Common myeloid progenitor, CD34-positive (primary cell): ENCODE measurements at regions not wholly inside any gene's neighbourhood (a gene's known extent, or its start where the extent isn't known, plus 50 kb on each side); places are given as distances from the start of the nearest gene placed in this dataset.

Experiments used
- CTCF ChIA-PET: fragments of 350-600 bp; sonication (Branson Sonifier 250); formaldehyde crosslinking; loops from one replicate; lab custom pipeline; 2021; ENCODE audit warnings: antibody characterized with exemption; lab: Charles Lee
- POLR2A ChIA-PET: fragments of 350-600 bp; sonication (Branson Sonifier 250); formaldehyde crosslinking; loops from one replicate; lab custom pipeline; 2021; ENCODE audit warnings: antibody characterized with exemption; lab: Charles Lee
- DNase-seq, 3 donors: peaks; one replicate each; pipeline versions ENCODE4 v3.0.0 to v3.0.0-alpha.2; 2013
- H3K27ac ChIP-seq, 2 experiments: 1 replicate in 1 of 2; 2 replicates in 1 of 2; pipeline ENCODE4 v1.7.0; 2013; ENCODE audit warnings: inconsistent platforms in 2 of 2, low read length in 2 of 2, mild to moderate bottlenecking in 2 of 2, low read depth in 1 of 2, moderate library complexity in 1 of 2; ENCODE audit not compliant: severe bottlenecking in 2 of 2, insufficient read depth in 1 of 2, poor library complexity in 1 of 2
- H3K27me3 ChIP-seq, 5 experiments: replicated peaks in 2 of 5; 1 replicate in 3 of 5; 2 replicates in 2 of 5; pipeline versions ENCODE4 v1.6.1 to v1.7.0; 2013; ENCODE audit warnings: low read length in 4 of 5, mild to moderate bottlenecking in 2 of 5, moderate library complexity in 2 of 5, inconsistent platforms in 1 of 5; ENCODE audit not compliant: insufficient read depth in 5 of 5, control insufficient read depth in 4 of 5
- H3K36me3 ChIP-seq, 4 experiments: 1 replicate in 2 of 4; 2 replicates in 2 of 4; pipeline versions ENCODE4 v1.6.1 to v1.7.0; 2013; ENCODE audit warnings: low read length in 3 of 4, control low read depth in 1 of 4, mild to moderate bottlenecking in 1 of 4; ENCODE audit not compliant: control insufficient read depth in 4 of 4, insufficient read depth in 4 of 4
- H3K4me1 ChIP-seq, 4 experiments: 1 replicate in 3 of 4; 2 replicates in 1 of 4; pipeline versions ENCODE4 v1.6.1 to v1.7.1; 2013; ENCODE audit warnings: low read length in 3 of 4, mild to moderate bottlenecking in 3 of 4, control low read depth in 1 of 4, inconsistent platforms in 1 of 4, moderate library complexity in 1 of 4; ENCODE audit not compliant: control insufficient read depth in 4 of 4, insufficient read depth in 4 of 4; ENCODE audit errors: control extremely low read depth in 1 of 4
- H3K4me3 ChIP-seq, 7 experiments: 1 replicate in 4 of 7; 2 replicates in 3 of 7; pipeline versions ENCODE4 v1.5.1 to v1.7.0; 2013; ENCODE audit warnings: mild to moderate bottlenecking in 7 of 7, low read length in 6 of 7, moderate library complexity in 6 of 7, inconsistent platforms in 2 of 7, low read depth in 2 of 7, control low read depth in 1 of 7; ENCODE audit not compliant: insufficient read depth in 4 of 7, control insufficient read depth in 1 of 7; ENCODE audit errors: extremely low read depth in 1 of 7
- H3K9me3 ChIP-seq, 5 experiments: 1 replicate in 4 of 5; 2 replicates in 1 of 5; pipeline versions ENCODE4 v1.6.1 to v1.7.1; 2013; ENCODE audit warnings: low read length in 4 of 5, mild to moderate bottlenecking in 2 of 5, inconsistent platforms in 1 of 5, low read depth in 1 of 5, moderate library complexity in 1 of 5; ENCODE audit not compliant: control insufficient read depth in 4 of 5, insufficient read depth in 2 of 5; ENCODE audit errors: control extremely low read depth in 1 of 5
- WGBS: methylation state at CpG from one replicate; pipeline ENCODE4 v1.1.5; 2013; ENCODE audit not compliant: insufficient coverage; 5-methylcytosine and 5-hydroxymethylcytosine counted together

DNA sequence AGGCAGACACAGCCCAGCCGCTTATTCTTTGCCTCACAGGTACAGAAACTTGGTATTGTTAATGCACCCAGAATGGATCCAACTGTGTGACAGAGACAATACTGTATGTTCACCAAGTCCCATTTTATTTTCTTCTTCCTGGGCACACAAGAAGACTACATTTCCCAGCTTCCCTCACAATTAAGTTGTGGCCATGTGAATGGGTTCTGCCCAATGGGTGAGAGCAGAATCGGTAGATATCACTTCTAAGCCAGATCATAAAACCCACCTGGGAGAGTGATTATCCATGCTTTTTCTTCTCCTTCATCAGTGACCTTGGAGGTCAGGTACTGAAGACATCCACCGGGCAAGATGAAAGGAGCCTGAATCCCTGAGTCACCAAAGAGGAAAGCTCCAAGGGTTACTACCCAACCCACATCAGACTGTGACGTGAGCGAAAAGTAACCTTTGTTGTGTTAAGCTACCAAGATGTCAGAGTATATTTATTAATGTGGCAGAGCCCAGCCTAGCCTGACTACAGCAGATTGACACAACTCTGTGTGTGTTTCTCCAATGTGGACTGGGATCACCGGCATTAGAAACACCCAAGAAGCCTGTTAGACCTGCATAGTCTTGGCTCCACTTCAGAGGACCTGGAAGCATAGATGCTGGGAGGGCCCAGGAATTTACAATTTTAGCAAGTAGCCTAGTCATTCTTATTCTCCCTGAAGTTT lies 79.1 kb upstream of the GRIK3 start:
- H3K36me3 ChIP-seq, result no peaks in the 10 kb centered on the region
- CTCF ChIA-PET, result no interaction called here
- no peak for DNase-seq
- H3K27ac ChIP-seq, result no peak overlapping the region
- no peak overlapping the region for H3K4me3 ChIP-seq
- 87% methylated on average over 3 of the region's 6 CpGs for WGBS
- H3K9me3 ChIP-seq, result peaks cover 0 to 2% (median 0%) of the 10 kb centered on the region in 5 experiments
- POLR2A ChIA-PET, result no interaction called here
- peaks cover 0 to 11% (median 3%) of the 10 kb centered on the region in 5 experiments for H3K27me3 ChIP-seq
- no peaks in the 10 kb centered on the region for H3K4me1 ChIP-seq

DNA sequence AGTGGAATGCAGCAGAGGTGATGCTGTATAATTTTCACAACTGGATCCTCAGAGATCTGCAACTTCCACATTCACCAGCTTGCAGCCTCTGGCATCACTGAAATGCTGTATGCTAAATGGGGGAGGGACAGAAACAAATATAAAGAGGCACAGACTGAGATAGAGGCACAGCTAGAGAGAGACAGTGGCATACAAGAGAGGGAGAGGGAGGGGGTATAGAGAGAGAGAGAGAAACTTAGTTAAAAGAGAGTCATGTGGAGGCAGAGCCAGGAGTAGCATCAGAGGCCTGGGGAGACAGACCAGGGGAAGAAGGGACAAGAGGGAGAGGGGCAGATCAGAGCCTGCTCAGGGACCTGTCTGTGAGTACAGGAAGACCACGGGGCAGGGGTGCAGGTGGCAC lies 84.5 kb upstream of the GRIK3 start:
- no peak for DNase-seq
- ChIA-PET POLR2A (no interaction called here), CTCF (no interaction called here)
- no peaks in the 10 kb centered on the region for H3K4me1 ChIP-seq
- no peak overlapping the region for H3K4me3 ChIP-seq
- peaks cover 0 to 8% (median 3%) of the 10 kb centered on the region in 5 experiments for H3K27me3 ChIP-seq
- H3K36me3 ChIP-seq, result no peaks in the 10 kb centered on the region
- no peaks in the 10 kb centered on the region for H3K9me3 ChIP-seq
- 60% methylated on average over 1 of the region's 1 CpG for WGBS
- H3K27ac ChIP-seq, result no peak overlapping the region

DNA sequence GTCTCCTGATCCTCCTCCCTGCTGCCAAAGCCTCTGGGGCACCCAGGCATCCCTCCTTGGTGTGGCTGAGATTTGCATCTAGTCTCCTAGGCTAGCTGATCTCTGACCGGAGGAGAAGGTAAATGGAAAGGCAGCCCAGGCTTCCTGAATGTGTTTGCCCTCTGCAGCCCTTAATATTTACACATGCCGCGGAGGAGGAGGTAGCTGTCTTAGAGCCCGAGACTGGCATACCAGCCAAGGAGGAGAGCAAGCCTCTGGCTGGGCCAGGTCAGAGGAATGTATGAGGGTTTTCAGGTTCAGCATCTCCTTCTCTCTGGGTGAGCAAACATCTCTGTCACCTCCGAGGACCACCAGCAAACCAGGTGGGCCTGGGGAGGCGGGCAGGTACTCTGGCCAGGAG lies 86.0 kb upstream of the GRIK3 start:
- Histone ChIP-seq H3K9me3 (no peaks in the 10 kb centered on the region), H3K36me3 (no peaks in the 10 kb centered on the region), H3K4me3 (no peak overlapping the region), H3K27ac (no peak overlapping the region), H3K27me3 (peaks cover 0 to 5% (median 2%) of the 10 kb centered on the region in 5 experiments), H3K4me1 (no peaks in the 10 kb centered on the region)
- POLR2A ChIA-PET, result no interaction called here
- 88% methylated on average over 6 of the region's 6 CpGs for WGBS
- no peak for DNase-seq
- CTCF ChIA-PET, result no interaction called here

DNA sequence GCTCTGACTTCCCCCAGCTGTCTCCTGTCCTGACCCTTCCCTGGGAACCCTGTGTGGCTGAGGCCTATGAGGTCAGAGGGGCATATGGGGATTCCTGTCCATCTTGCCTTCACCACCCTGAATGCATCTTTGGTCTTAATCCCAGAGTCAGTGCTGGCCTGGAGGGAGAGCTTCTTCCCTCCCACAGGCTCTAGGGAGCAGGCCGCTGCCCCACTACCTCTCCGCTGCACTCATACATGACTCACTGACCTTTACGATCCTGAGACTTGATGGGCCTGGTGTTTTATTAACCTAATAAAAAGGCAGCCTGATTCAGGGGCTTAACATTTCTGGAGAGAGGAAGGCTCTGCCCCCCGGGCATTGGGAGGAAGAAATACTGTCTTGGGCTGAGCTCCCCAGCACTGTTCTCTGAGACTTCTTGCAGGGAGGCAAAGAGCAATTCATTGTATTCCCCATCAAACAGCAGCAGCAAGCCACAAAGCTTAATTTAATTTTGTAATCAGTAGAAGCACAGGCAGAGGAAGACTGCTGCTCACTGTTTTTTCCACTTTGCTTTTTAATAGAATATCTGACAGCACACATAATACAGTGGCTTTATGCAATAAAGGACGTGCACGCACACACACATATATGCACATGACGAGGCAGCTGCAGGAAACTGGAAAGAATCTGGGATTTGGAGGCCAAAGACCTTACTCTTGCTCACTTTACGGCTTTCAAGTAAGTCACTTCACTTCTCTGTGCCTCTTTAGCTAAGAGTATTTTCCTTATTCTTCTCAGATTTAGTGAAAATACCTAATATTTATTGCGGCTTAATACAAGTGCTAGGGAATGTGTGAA lies 89.2 kb upstream of the GRIK3 start:
- H3K27me3 ChIP-seq, result peaks cover 0 to 5% (median 2%) of the 10 kb centered on the region in 5 experiments
- H3K27ac ChIP-seq, result no peak overlapping the region
- no peak overlapping the region for H3K4me3 ChIP-seq
- ChIA-PET CTCF (no interaction called here), POLR2A (no interaction called here)
- 75% methylated on average over 5 of the region's 9 CpGs for WGBS
- DNase-seq, result no peak
- no peaks in the 10 kb centered on the region for H3K4me1 ChIP-seq
- H3K9me3 ChIP-seq, result no peaks in the 10 kb centered on the region
- H3K36me3 ChIP-seq, result no peaks in the 10 kb centered on the region

DNA sequence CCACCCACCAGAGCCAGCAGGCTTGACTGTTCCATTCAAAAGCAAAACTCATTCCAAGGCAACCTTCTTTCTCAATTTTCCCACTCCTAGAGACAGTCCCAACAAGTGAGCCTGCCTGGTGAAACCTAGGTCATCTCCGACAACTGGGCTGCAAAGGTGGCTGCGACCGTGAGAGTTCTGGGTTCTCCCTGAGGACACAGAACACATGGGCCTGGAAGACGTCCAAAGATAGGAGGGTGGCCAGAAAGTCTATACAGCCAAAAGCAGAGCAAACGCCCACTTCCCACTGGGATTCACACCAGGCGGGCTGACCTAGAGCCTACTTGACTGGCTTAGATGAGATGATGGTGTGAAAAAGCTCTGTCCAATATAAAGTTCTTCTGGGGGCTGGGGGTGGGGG lies 90.2 kb upstream of the GRIK3 start:
- no peaks in the 10 kb centered on the region for H3K36me3 ChIP-seq
- POLR2A ChIA-PET, result no interaction called here
- CTCF ChIA-PET, result no interaction called here
- no peaks in the 10 kb centered on the region for H3K9me3 ChIP-seq
- no peaks in the 10 kb centered on the region for H3K4me1 ChIP-seq
- no peak overlapping the region for H3K4me3 ChIP-seq
- no peak overlapping the region for H3K27ac ChIP-seq
- WGBS, result 92% methylated on average over 6 of the region's 6 CpGs
- peaks cover 0 to 5% (median 2%) of the 10 kb centered on the region in 5 experiments for H3K27me3 ChIP-seq
- DNase-seq, result no peak

DNA sequence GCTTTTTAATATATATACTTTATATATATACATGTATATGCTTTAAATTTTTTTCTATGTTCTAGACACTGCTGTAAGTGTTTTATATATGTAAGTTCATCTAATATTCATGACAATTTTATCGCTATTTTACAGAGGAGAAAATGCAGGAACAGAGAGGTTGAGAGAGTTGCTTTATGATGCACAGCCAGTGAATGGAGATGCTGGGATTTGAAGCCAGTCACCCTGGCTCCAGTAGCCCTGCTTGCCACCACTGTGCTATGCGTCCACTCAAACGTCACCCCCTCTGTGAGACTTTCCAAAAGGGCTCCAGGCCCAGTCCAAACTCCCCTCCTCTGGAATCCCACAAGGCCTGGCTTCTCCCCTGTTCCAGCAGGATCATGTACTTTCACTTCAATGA lies 91.0 kb upstream of the GRIK3 start:
- ChIA-PET CTCF (no interaction called here), POLR2A (no interaction called here)
- WGBS, result 100% methylated on average over 2 of the region's 3 CpGs

DNA sequence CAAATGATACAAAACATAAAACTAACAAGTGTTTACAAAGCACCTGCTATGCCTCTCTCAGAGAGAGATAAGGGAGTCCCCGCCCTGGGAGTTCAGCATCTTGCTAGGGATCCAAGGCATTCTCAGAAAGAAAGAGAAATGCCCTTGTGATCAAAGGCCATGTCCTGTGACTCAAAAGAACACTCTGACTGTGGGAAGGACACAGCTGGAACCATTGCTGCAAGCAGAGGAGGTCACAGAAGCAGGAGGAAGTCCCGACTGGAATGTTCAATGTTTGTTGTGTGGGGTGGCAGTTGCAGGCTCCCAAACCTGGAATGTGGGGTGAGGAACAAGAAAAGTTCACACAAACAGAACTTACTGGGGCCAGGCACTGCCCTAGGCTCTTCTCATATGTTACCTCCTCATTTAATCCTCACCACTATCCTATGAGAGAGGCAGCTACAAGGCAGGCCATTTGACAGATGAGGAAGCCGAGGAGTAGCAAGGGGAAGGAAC lies 93.0 kb upstream of the GRIK3 start:
- no peak for DNase-seq
- Histone ChIP-seq H3K4me1 (no peaks in the 10 kb centered on the region), H3K9me3 (no peaks in the 10 kb centered on the region), H3K27ac (no peak overlapping the region), H3K27me3 (peaks cover 0 to 8% (median 2%) of the 10 kb centered on the region in 5 experiments), H3K36me3 (no peaks in the 10 kb centered on the region), H3K4me3 (no peak overlapping the region)
- POLR2A ChIA-PET, result no interaction called here
- 79% methylated on average over 3 of the region's 3 CpGs for WGBS
- CTCF ChIA-PET, result no interaction called here

More for the DNA sequence above, 91.0 kb upstream of the GRIK3 start:
- no peak for DNase-seq
- Histone ChIP-seq H3K4me3 (no peak overlapping the region), H3K4me1 (no peaks in the 10 kb centered on the region), H3K9me3 (no peaks in the 10 kb centered on the region), H3K27ac (no peak overlapping the region), H3K27me3 (peaks cover 0 to 6% (median 1%) of the 10 kb centered on the region in 5 experiments), H3K36me3 (no peaks in the 10 kb centered on the region)
